GM12878 (cell line): ENCODE measurements at regions not wholly inside any gene's neighbourhood (a gene's known extent, or its start where the extent isn't known, plus 50 kb on each side); places are given as distances from the start of the nearest gene placed in this dataset.

ENCODE experiments used
- ATAC-seq: fragments of 200-7000 bp; cut with Tn5 transposase; 3 replicates; pipeline ENCODE4 v1.9.1; 2020; ENCODE audit warnings: mild to moderate bottlenecking, moderate library complexity
- BruUV-seq: library from RNA; stranded (reverse); fragments of 400-500 nt; replicated peaks from 2 replicates; lab custom pipeline; 2021; lab: Mats Ljungman, UMichigan
- CTCF ChIA-PET: fragments of 300-600 bp; sonication (Branson Sonifier 250); formaldehyde crosslinking; extraction: SDS; loops from one replicate; lab custom pipeline; 2021; ENCODE audit warnings: inconsistent platforms; lab: Yijun Ruan, JAX
- POLR2A ChIA-PET: fragments of 350-600 bp; formaldehyde crosslinking; extraction: SDS; loops from one replicate; lab custom pipeline; 2021; ENCODE audit warnings: inconsistent platforms; lab: Charles Lee
- RAD21 ChIA-PET: fragments of 300-600 bp; sonication (Branson Sonifier 250); formaldehyde crosslinking; loops from one replicate; lab custom pipeline; 2023; ENCODE audit warnings: antibody characterized with exemption; ENCODE audit not compliant: unreplicated experiment; lab: Charles Lee
- SMC1A ChIA-PET: fragments of 300-600 bp; sonication (Branson Sonifier 250); formaldehyde crosslinking; loops from one replicate; lab custom pipeline; 2023; ENCODE audit not compliant: unreplicated experiment, uncharacterized antibody; lab: Charles Lee
- DNase-seq: peaks from one replicate; pipeline ENCODE4 v3.0.0-alpha.2; 2011; ENCODE audit warnings: low read depth, low spot score
- FAIRE-seq: peaks from 3 replicates; lab custom pipeline; 2011; peaks lifted over from hg19 to GRCh38; lab: Jason Lieb, UNC
- H2AFZ ChIP-seq: 2 replicates; pipeline ENCODE4 v1.6.0; 2011; ENCODE audit warnings: low read depth, low read length, control low read depth; ENCODE audit not compliant: control insufficient read depth
- H3K27ac ChIP-seq: 2 replicates; pipeline ENCODE4 v1.5.1; 2011; ENCODE audit warnings: control low read depth; ENCODE audit not compliant: control insufficient read depth, insufficient read depth
- H3K27me3 ChIP-seq, 2 experiments: replicated peaks in 1 of 2; 2 replicates each; pipeline versions ENCODE4 v1.6.0 to v1.6.1; 2011; ENCODE audit warnings: low read length in 1 of 2; ENCODE audit not compliant: control insufficient read depth in 2 of 2, insufficient read depth in 2 of 2
- H3K36me3 ChIP-seq, 2 experiments: 2 replicates each; pipeline ENCODE4 v1.5.1; 2011; ENCODE audit warnings: low read length in 1 of 2; ENCODE audit not compliant: control insufficient read depth in 2 of 2, insufficient read depth in 2 of 2
- H3K4me1 ChIP-seq: 2 replicates; pipeline ENCODE4 v1.6.1; 2011; ENCODE audit warnings: mild to moderate bottlenecking, low read length, moderate library complexity, mixed read lengths; ENCODE audit not compliant: control insufficient read depth, insufficient read depth
- H3K4me2 ChIP-seq: 2 replicates; pipeline ENCODE4 v1.6.0; 2011; ENCODE audit warnings: control low read depth; ENCODE audit not compliant: control insufficient read depth, insufficient read depth
- H3K4me3 ChIP-seq: fragments of 200-600 bp; sonication (generic); 2 replicates; pipeline ENCODE4 v1.5.1; 2016
- H3K79me2 ChIP-seq: 2 replicates; pipeline ENCODE4 v1.6.0; 2011; ENCODE audit warnings: low read length; ENCODE audit not compliant: control insufficient read depth, insufficient read depth
- H3K9ac ChIP-seq: 2 replicates; pipeline ENCODE4 v1.8.0; 2011; ENCODE audit warnings: low read length, control low read depth, mixed read lengths; ENCODE audit not compliant: control insufficient read depth, insufficient read depth
- H3K9me3 ChIP-seq: replicated peaks from 3 replicates; pipeline ENCODE4 v1.5.1; 2011; ENCODE audit warnings: mild to moderate bottlenecking, low read length; ENCODE audit not compliant: control insufficient read depth, insufficient read depth
- H4K20me1 ChIP-seq: 2 replicates; pipeline ENCODE4 v1.6.0; 2011; ENCODE audit not compliant: control insufficient read depth, insufficient read depth
- ESRRA ChIP-seq: IDR thresholded peaks from 2 replicates; pipeline ENCODE4 v1.6.1; 2012; ENCODE audit warnings: mild to moderate bottlenecking, low read length, improper control_type of control experiment
- HCFC1 ChIP-seq: fragments of 150-350 bp; IDR thresholded peaks from 2 replicates; pipeline ENCODE4 v1.6.1; 2014; ENCODE audit warnings: low read length
- IKZF1 ChIP-seq: fragments of 450-650 bp; conservative IDR thresholded peaks from 2 replicates; pipeline ENCODE4 v1.6.1; 2017; ENCODE audit warnings: antibody characterized with exemption, mild to moderate bottlenecking
- IRF4 ChIP-seq: IDR thresholded peaks from 2 replicates; pipeline ENCODE4 v1.6.1; 2011; ENCODE audit warnings: low read depth, low read length
- MTA3 ChIP-seq: IDR thresholded peaks from 2 replicates; pipeline ENCODE4 v1.6.1; 2012; ENCODE audit warnings: low read length, inconsistent platforms, borderline replicate concordance
- ZSCAN29 ChIP-seq: fragments of 450-650 bp; IDR thresholded peaks from 2 replicates; pipeline ENCODE4 v1.6.1; 2017; ENCODE audit warnings: mild to moderate bottlenecking, moderate library complexity
- WGBS: methylation state at CpG from one replicate; pipeline ENCODE4 v1.1.6; 2016; ENCODE audit warnings: low lambda C conversion rate; ENCODE audit not compliant: insufficient replicate concordance, insufficient coverage; ENCODE audit errors: missing lambda C conversion rate; 5-methylcytosine and 5-hydroxymethylcytosine counted together
- in situ Hi-C: fragments of 300-500 bp; cut with MboI; formaldehyde crosslinking; loops from 9 replicates; pipeline ENCODE4 v1.14.3; 2018; ENCODE audit warnings: mixed read lengths
- intact Hi-C: fragments of 100-400 bp; cut with micrococcal nuclease; formaldehyde crosslinking; loops from one replicate; pipeline ENCODE4 v1.14.2; 2022; ENCODE audit not compliant: unreplicated experiment
- TF ChIP-seq, protein P1 (sequence below): fragments of 450-650 bp; formaldehyde crosslinking; IDR thresholded peaks from 2 replicates; pipeline ENCODE4 v1.5.0; 2022; ENCODE audit warnings: mild to moderate bottlenecking, missing genetic modification characterization
- TF ChIP-seq, protein P2 (sequence below): fragments of 450-650 bp; IDR thresholded peaks from 2 replicates; pipeline ENCODE4 v1.6.1; 2017; ENCODE audit warnings: mild to moderate bottlenecking
- TF ChIP-seq, protein P3 (sequence below): fragments of 450-650 bp; IDR thresholded peaks from 2 replicates; pipeline ENCODE4 v1.6.1; 2016; ENCODE audit warnings: mild to moderate bottlenecking
- TF ChIP-seq, protein P4 (sequence below): fragments of 450-650 bp; IDR thresholded peaks from 2 replicates; pipeline ENCODE4 v1.6.1; 2017; ENCODE audit warnings: mild to moderate bottlenecking, moderate library complexity

DNA sequence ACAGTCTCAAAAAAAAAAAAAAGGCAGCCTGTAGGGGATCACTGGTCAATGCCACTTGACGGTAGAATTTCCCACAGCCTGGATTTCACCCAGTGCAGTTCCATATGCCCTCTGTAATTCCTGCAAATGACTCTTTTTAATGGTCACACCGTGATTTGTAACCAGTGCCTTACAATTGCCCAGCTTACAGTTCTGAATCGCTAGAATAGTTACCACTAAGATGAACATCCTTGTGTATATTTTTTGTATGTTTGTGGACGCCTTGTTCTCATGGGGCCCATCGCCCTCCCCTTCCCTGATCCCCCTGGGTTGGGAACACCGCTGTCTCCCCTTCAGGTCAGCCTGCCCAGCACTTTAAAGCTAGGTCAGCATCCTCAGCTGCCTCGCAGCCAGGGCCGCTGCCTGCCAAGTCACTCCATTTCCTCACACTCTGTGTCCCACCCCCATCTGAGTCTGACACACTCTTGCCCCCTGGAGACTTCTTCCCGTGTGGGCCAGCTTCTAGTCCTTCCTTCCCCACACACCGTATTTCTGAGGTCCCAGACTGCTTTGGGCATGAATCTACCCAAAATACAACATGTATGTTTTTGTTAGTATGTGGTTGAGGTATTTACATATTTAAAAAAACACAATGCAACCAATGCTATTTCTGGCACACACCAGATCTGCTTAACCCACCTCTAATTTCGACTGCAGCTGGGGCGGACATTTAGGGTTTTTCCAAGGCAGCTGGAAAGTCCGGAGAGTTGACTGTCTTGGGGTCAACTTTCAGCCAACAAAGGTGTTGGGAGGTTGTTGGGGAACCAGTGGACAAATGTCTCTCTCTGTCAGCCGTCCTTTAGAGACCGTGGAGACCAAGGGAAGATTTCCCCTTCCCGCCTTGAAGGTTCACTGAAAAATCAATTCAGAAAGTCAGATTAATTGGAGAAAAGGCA lies 120.5 kb upstream of the NEK6 start:
- Histone ChIP-seq H3K4me2 (peak overlapping the region; percentile 62), H3K4me1 (peaks cover 29% of the 10 kb centered on the region), H3K27ac (peak overlapping the region; percentile 95), H3K27me3 (no peaks in the 10 kb centered on the region), H3K79me2 (peaks cover 10% of the 10 kb centered on the region), H2AFZ (peak overlapping the region; percentile 38), H3K9me3 (no peaks in the 10 kb centered on the region), H3K36me3 (no peaks in the 10 kb centered on the region), H3K9ac (peak overlapping the region; percentile 67), H3K4me3 (peak overlapping the region; percentile 14; the same call in 1 of the 2 replicates), H4K20me1 (no peaks in the 10 kb centered on the region)
- ATAC-seq = peak; percentile 87
- in situ Hi-C loops = loop anchor here (25.0 kb wide), 1 partner anchor 150 kb away; no protein-coding TSS in a partner anchor
- TSS peak; percentile 72 for BruUV-seq
- ChIA-PET POLR2A (interaction anchor here (0.6 to 3.4 kb wide), 10 partner anchors 36 to 485 kb away, joined by 3 to 27 read pairs (median 4); no protein-coding TSS in a partner anchor), SMC1A (interaction anchor here (0.6 to 5.9 kb wide), 18 partner anchors 10 to 161 kb away, joined by 3 to 89 read pairs (median 4); no protein-coding TSS in a partner anchor), RAD21 (interaction anchor here (0.7 to 6.1 kb wide), 20 partner anchors 9 to 241 kb away, joined by 3 to 85 read pairs (median 4); no protein-coding TSS in a partner anchor), CTCF (interaction anchor here (0.5 to 3.0 kb wide), 12 partner anchors 10 to 273 kb away, joined by 3 to 22 read pairs (median 4); no protein-coding TSS in a partner anchor)
- intact Hi-C loops = loop anchor here (1.0 to 2.0 kb wide), 6 partner anchors 60 to 154 kb away; no protein-coding TSS in a partner anchor
- WGBS = 4% methylated on average over 16 of the region's 16 CpGs
- FAIRE-seq = peak; percentile 78
- peak; percentile 94 for DNase-seq
- TF ChIP-seq MTA3 (no peak; the same call in 1 of the 2 replicates), IKZF1 (peak; percentile 95), HCFC1 (no peak), ESRRA (no peak), ZSCAN29 (no peak; the same call in 1 of the 2 replicates), IRF4 (peak; percentile 40; the same call in 1 of the 2 replicates)
- TF ChIP-seq, protein P1, sequence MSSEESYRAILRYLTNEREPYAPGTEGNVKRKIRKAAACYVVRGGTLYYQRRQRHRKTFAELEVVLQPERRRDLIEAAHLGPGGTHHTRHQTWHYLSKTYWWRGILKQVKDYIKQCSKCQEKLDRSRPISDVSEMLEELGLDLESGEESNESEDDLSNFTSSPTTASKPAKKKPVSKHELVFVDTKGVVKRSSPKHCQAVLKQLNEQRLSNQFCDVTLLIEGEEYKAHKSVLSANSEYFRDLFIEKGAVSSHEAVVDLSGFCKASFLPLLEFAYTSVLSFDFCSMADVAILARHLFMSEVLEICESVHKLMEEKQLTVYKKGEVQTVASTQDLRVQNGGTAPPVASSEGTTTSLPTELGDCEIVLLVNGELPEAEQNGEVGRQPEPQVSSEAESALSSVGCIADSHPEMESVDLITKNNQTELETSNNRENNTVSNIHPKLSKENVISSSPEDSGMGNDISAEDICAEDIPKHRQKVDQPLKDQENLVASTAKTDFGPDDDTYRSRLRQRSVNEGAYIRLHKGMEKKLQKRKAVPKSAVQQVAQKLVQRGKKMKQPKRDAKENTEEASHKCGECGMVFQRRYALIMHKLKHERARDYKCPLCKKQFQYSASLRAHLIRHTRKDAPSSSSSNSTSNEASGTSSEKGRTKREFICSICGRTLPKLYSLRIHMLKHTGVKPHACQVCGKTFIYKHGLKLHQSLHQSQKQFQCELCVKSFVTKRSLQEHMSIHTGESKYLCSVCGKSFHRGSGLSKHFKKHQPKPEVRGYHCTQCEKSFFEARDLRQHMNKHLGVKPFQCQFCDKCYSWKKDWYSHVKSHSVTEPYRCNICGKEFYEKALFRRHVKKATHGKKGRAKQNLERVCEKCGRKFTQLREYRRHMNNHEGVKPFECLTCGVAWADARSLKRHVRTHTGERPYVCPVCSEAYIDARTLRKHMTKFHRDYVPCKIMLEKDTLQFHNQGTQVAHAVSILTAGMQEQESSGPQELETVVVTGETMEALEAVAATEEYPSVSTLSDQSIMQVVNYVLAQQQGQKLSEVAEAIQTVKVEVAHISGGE (CRISPR knock-in tag) = no peak
- TF ChIP-seq, protein P2, sequence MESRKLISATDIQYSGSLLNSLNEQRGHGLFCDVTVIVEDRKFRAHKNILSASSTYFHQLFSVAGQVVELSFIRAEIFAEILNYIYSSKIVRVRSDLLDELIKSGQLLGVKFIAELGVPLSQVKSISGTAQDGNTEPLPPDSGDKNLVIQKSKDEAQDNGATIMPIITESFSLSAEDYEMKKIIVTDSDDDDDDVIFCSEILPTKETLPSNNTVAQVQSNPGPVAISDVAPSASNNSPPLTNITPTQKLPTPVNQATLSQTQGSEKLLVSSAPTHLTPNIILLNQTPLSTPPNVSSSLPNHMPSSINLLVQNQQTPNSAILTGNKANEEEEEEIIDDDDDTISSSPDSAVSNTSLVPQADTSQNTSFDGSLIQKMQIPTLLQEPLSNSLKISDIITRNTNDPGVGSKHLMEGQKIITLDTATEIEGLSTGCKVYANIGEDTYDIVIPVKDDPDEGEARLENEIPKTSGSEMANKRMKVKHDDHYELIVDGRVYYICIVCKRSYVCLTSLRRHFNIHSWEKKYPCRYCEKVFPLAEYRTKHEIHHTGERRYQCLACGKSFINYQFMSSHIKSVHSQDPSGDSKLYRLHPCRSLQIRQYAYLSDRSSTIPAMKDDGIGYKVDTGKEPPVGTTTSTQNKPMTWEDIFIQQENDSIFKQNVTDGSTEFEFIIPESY = no peak
- TF ChIP-seq, protein P3, sequence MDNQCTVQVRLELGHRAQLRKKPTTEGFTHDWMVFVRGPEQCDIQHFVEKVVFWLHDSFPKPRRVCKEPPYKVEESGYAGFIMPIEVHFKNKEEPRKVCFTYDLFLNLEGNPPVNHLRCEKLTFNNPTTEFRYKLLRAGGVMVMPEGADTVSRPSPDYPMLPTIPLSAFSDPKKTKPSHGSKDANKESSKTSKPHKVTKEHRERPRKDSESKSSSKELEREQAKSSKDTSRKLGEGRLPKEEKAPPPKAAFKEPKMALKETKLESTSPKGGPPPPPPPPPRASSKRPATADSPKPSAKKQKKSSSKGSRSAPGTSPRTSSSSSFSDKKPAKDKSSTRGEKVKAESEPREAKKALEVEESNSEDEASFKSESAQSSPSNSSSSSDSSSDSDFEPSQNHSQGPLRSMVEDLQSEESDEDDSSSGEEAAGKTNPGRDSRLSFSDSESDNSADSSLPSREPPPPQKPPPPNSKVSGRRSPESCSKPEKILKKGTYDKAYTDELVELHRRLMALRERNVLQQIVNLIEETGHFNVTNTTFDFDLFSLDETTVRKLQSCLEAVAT = 0 out of 2 replicates have a peak, but pooled peaks have one; percentile 75
- TF ChIP-seq, protein P4, sequence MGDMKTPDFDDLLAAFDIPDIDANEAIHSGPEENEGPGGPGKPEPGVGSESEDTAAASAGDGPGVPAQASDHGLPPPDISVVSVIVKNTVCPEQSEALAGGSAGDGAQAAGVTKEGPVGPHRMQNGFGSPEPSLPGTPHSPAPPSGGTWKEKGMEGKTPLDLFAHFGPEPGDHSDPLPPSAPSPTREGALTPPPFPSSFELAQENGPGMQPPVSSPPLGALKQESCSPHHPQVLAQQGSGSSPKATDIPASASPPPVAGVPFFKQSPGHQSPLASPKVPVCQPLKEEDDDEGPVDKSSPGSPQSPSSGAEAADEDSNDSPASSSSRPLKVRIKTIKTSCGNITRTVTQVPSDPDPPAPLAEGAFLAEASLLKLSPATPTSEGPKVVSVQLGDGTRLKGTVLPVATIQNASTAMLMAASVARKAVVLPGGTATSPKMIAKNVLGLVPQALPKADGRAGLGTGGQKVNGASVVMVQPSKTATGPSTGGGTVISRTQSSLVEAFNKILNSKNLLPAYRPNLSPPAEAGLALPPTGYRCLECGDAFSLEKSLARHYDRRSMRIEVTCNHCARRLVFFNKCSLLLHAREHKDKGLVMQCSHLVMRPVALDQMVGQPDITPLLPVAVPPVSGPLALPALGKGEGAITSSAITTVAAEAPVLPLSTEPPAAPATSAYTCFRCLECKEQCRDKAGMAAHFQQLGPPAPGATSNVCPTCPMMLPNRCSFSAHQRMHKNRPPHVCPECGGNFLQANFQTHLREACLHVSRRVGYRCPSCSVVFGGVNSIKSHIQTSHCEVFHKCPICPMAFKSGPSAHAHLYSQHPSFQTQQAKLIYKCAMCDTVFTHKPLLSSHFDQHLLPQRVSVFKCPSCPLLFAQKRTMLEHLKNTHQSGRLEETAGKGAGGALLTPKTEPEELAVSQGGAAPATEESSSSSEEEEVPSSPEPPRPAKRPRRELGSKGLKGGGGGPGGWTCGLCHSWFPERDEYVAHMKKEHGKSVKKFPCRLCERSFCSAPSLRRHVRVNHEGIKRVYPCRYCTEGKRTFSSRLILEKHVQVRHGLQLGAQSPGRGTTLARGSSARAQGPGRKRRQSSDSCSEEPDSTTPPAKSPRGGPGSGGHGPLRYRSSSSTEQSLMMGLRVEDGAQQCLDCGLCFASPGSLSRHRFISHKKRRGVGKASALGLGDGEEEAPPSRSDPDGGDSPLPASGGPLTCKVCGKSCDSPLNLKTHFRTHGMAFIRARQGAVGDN = peak; percentile 78
